ENCODE measurements at regions not wholly inside any gene's neighbourhood (a gene's known extent, or its start where the extent isn't known, plus 50 kb on each side); places are given as distances from the start of the nearest gene placed in this dataset.

DNA sequence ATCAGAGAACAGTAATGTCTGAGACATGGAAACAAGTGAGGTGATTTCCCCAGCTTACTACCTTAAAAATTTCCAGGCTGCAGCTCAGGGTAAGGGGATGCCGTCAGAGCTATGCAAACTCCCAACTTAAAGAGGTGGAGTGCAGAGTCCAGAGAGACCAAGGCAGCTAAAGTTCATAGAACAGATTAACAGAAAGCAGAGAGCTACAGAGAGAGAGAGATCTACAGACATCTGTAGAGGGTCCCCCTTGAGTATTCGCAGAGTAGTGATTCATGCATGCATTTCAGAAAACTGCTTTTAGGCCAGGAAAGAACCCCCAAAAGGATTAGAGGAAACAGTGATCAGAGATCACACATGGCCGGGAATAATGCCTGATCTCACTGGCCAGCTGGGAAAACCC is 306.2 kb upstream of the PUM3 start:
- Mint-ChIP-seq H3K9me3 (ENCODE audit: unreplicated experiment) (no peaks in the 10 kb centered on the region), H3K36me3 (ENCODE audit: insufficient read depth, unreplicated experiment) (no peaks in the 10 kb centered on the region), H3K4me1 (ENCODE audit: low read depth, unreplicated experiment) (peaks cover 9% of the 10 kb centered on the region), H3K27me3 (ENCODE audit: insufficient read depth, unreplicated experiment) (peaks cover 3% of the 10 kb centered on the region), H3K4me3 (ENCODE audit: unreplicated experiment) (no peak overlapping the region), H3K27ac (ENCODE audit: unreplicated experiment) (no peak overlapping the region)
- H3K4me1 ChIP-seq: no peaks in the 10 kb centered on the region; the same call in 1 of the 2 replicates
- no TSS peak for BruUV-seq (replicated peaks)
- ChIA-PET POLR2A (no interaction called here), CTCF (no interaction called here)
- H3K4me3 ChIP-seq (ENCODE audit: low read depth, low read length): no peak overlapping the region
- TF ChIP-seq, protein P1, sequence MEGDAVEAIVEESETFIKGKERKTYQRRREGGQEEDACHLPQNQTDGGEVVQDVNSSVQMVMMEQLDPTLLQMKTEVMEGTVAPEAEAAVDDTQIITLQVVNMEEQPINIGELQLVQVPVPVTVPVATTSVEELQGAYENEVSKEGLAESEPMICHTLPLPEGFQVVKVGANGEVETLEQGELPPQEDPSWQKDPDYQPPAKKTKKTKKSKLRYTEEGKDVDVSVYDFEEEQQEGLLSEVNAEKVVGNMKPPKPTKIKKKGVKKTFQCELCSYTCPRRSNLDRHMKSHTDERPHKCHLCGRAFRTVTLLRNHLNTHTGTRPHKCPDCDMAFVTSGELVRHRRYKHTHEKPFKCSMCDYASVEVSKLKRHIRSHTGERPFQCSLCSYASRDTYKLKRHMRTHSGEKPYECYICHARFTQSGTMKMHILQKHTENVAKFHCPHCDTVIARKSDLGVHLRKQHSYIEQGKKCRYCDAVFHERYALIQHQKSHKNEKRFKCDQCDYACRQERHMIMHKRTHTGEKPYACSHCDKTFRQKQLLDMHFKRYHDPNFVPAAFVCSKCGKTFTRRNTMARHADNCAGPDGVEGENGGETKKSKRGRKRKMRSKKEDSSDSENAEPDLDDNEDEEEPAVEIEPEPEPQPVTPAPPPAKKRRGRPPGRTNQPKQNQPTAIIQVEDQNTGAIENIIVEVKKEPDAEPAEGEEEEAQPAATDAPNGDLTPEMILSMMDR (IDR thresholded peaks at IDR 0.05; ENCODE audit: insufficient read depth in 1 of 2, low read depth in 1 of 2, low read length in 1 of 2, severe bottlenecking in 1 of 2, unreplicated experiment in 1 of 2): no peak
- H3K9me3 ChIP-seq: no peaks in the 10 kb centered on the region
- no peak for DNase-seq
- H3K36me3 ChIP-seq (ENCODE audit: control insufficient read depth, insufficient read depth, low read length): no peaks in the 10 kb centered on the region
- intact Hi-C loops (cut with micrococcal nuclease; ENCODE audit: unreplicated experiment): no loop called here
- no peaks in the 10 kb centered on the region for H3K27me3 ChIP-seq (replicated peaks; ENCODE audit: control insufficient read depth, insufficient read depth, low read length)

DNA sequence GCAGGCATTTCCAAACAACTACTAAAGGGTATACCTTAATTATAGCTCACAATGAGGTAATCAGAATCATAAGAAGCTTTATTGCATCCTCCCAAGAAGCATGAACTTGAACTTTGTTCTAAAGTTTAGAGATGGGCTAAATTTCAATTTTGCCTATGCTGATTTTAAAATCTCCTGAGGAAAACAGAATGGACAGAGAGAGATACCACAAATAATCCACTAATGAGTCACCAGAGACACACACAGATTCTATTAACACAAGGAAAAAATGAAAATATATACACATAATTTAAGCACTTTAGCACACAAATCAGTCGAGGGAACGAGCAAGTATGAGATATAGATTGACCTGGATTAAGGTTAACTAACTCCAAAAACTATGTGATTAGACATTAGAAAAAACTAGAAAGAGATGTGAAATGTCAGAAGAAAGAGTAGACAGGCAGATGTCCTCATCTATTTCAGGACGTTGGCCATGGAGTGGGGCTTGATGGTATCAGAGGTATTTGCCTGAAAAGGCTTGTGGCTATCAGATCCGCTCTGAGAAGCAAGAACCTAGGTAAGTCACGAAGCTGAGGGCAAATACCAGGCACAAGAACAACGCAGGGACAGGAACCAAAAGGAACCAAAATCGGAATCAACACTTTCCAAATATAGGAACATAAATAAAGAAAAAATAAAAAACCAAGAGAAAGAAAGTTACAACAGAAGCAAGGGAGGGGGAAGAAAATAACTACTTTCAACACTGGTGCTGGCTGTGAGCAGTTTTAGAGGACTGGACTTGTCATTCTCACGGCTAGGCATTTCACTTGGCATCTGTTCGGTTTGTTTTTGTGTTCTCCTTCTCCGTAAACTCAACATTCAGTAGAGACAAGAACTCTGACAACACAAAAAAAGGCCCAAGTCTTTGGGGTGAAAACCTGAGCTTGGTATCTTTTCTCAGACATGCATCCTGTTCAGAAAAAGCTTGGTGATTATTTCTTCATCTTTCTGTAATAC is 294.6 kb upstream of the PUM3 start:
- DNase-seq: no peak
- Mint-ChIP-seq H3K4me1 (ENCODE audit: low read depth, unreplicated experiment) (no peaks in the 10 kb centered on the region), H3K27me3 (ENCODE audit: insufficient read depth, unreplicated experiment) (no peaks in the 10 kb centered on the region), H3K36me3 (ENCODE audit: insufficient read depth, unreplicated experiment) (no peaks in the 10 kb centered on the region), H3K9me3 (ENCODE audit: unreplicated experiment) (no peaks in the 10 kb centered on the region), H3K4me3 (ENCODE audit: unreplicated experiment) (no peak overlapping the region), H3K27ac (ENCODE audit: unreplicated experiment) (no peak overlapping the region)
- ChIA-PET POLR2A (no interaction called here), CTCF (no interaction called here)
- intact Hi-C loops (cut with micrococcal nuclease; ENCODE audit: unreplicated experiment): no loop called here
- Histone ChIP-seq H3K4me3 (ENCODE audit: low read depth, low read length) (no peak overlapping the region), H3K36me3 (ENCODE audit: control insufficient read depth, insufficient read depth, low read length) (no peaks in the 10 kb centered on the region), H3K4me1 (no peaks in the 10 kb centered on the region), H3K9me3 (no peaks in the 10 kb centered on the region), H3K27me3 (replicated peaks; ENCODE audit: control insufficient read depth, insufficient read depth, low read length) (no peaks in the 10 kb centered on the region)
- BruUV-seq (replicated peaks): no TSS peak
- TF ChIP-seq, protein P1 (IDR thresholded peaks at IDR 0.05; ENCODE audit: insufficient read depth in 1 of 2, low read depth in 1 of 2, low read length in 1 of 2, severe bottlenecking in 1 of 2, unreplicated experiment in 1 of 2): no peak

DNA sequence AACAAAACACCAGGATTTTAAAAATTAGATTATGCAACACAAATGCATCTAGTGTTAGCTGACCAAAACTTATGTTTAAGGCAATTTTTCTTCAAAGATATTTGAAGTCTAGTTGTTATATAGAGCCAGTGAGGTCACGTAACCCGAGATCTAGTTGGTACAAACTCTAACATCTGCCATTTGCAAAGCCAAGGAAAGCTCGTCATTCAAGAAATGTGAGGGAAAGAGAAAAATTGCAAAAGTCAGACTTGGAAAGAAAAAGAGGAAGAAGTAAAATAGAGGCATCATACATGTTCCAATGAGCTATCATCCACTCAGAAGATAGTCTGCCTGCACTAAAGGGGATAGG is 293.4 kb upstream of the PUM3 start:
- intact Hi-C loops (cut with micrococcal nuclease; ENCODE audit: unreplicated experiment): no loop called here
- no peaks in the 10 kb centered on the region for H3K36me3 ChIP-seq (ENCODE audit: control insufficient read depth, insufficient read depth, low read length)
- no peaks in the 10 kb centered on the region for H3K36me3 Mint-ChIP-seq (ENCODE audit: insufficient read depth, unreplicated experiment)
- TF ChIP-seq, protein P1 (IDR thresholded peaks at IDR 0.05; ENCODE audit: insufficient read depth in 1 of 2, low read depth in 1 of 2, low read length in 1 of 2, severe bottlenecking in 1 of 2, unreplicated experiment in 1 of 2): no peak
- H3K27me3 Mint-ChIP-seq (ENCODE audit: insufficient read depth, unreplicated experiment): no peaks in the 10 kb centered on the region
- DNase-seq: no peak
- no peaks in the 10 kb centered on the region for H3K4me1 Mint-ChIP-seq (ENCODE audit: low read depth, unreplicated experiment)
- H3K27ac Mint-ChIP-seq (ENCODE audit: unreplicated experiment): no peak overlapping the region
- POLR2A ChIA-PET: no interaction called here
- CTCF ChIA-PET: no interaction called here
- no peaks in the 10 kb centered on the region for H3K27me3 ChIP-seq (replicated peaks; ENCODE audit: control insufficient read depth, insufficient read depth, low read length)
- no peaks in the 10 kb centered on the region for H3K9me3 ChIP-seq
- H3K9me3 Mint-ChIP-seq (ENCODE audit: unreplicated experiment): no peaks in the 10 kb centered on the region
- no peak overlapping the region for H3K4me3 ChIP-seq (ENCODE audit: low read depth, low read length)
- H3K4me3 Mint-ChIP-seq (ENCODE audit: unreplicated experiment): no peak overlapping the region
- no TSS peak for BruUV-seq (replicated peaks)
- H3K4me1 ChIP-seq: no peaks in the 10 kb centered on the region
